A549 (cell line): ENCODE measurements at regions not wholly inside any gene's neighbourhood (a gene's known extent, or its start where the extent isn't known, plus 50 kb on each side); places are given as distances from the start of the nearest gene placed in this dataset.

ENCODE experiments used
- ATAC-seq, 2 experiments: fragments of 200-7000 bp in 1 of 2; fragments of >200 bp in 1 of 2; cut with Nextera tagmentation in 1 of 2; cut with Tn5 transposase in 1 of 2; 3 replicates each; pipeline versions ENCODE4 v1.8.0 to v1.9.1; 2018 to 2020; ENCODE audit warnings: mild to moderate bottlenecking in 1 of 2, moderate library complexity in 1 of 2
- CTCF ChIA-PET: fragments of 300-600 bp; sonication (Branson Sonifier 250); formaldehyde crosslinking; extraction: SDS; loops from one replicate; lab custom pipeline; 2021; ENCODE audit warnings: antibody characterized with exemption, inconsistent platforms; lab: Yijun Ruan, JAX
- POLR2A ChIA-PET: fragments of 350-600 bp; formaldehyde crosslinking; extraction: SDS; loops from one replicate; lab custom pipeline; 2021; ENCODE audit warnings: antibody characterized with exemption, inconsistent platforms; lab: Yijun Ruan, JAX
- DNase-seq, 2 experiments: peaks; one replicate each; pipeline versions ENCODE4 v3.0.0 to v3.0.0-alpha.2; 2011 to 2016; ENCODE audit warnings: low read depth in 1 of 2, low spot score in 1 of 2
- FAIRE-seq: peaks from 2 replicates; lab custom pipeline; 2011; peaks lifted over from hg19 to GRCh38; lab: Jason Lieb, UNC
- H3K27ac ChIP-seq, 2 experiments: fragments of >200 bp; sonication (Bioruptor Twin); formaldehyde crosslinking; 3 replicates each; pipeline ENCODE4 v1.5.1; 2016 to 2017
- H3K4me1 ChIP-seq: fragments of >200 bp; sonication (Bioruptor Twin); formaldehyde crosslinking; 3 replicates; pipeline ENCODE4 v1.6.1; 2016
- H3K4me2 ChIP-seq: fragments of >200 bp; sonication (Bioruptor Twin); formaldehyde crosslinking; 3 replicates; pipeline ENCODE4 v1.6.1; 2016
- H3K4me3 ChIP-seq: fragments of >200 bp; sonication (Bioruptor Twin); formaldehyde crosslinking; 3 replicates; pipeline ENCODE4 v1.5.1; 2016
- H3K9me3 ChIP-seq: fragments of >200 bp; sonication (Bioruptor Twin); formaldehyde crosslinking; 3 replicates; pipeline ENCODE4 v1.6.1; 2016
- BHLHE40 ChIP-seq: IDR thresholded peaks from 2 replicates; pipeline ENCODE4 v1.6.1; 2012; ENCODE audit warnings: low read depth, low read length, inconsistent platforms
- CBX8 ChIP-seq: fragments of 200-600 bp; sonication (generic); IDR thresholded peaks from 2 replicates; pipeline ENCODE4 v1.6.1; 2016
- CEBPB ChIP-seq, 2 experiments: fragments of >200 bp in 1 of 2; sonication (Bioruptor Twin) in 1 of 2; formaldehyde crosslinking in 1 of 2; IDR thresholded peaks; 2 replicates each; pipeline ENCODE4 v1.6.1; 2012 to 2016
- CHD2 ChIP-seq: fragments of 150-350 bp; IDR thresholded peaks from 2 replicates; pipeline ENCODE4 v1.6.1; 2014; ENCODE audit warnings: low read length; ENCODE audit not compliant: partially characterized antibody
- CHD4 ChIP-seq: fragments of 200-600 bp; sonication (generic); IDR thresholded peaks from 2 replicates; pipeline ENCODE4 v1.6.1; 2016; ENCODE audit warnings: antibody characterized with exemption, mild to moderate bottlenecking, borderline replicate concordance
- EHF ChIP-seq: fragments of 250-450 bp; sonication (Bioruptor Pico); IDR thresholded peaks from 2 replicates; pipeline ENCODE4 v1.5.0; 2020; ENCODE audit warnings: mild to moderate bottlenecking
- EHMT2 ChIP-seq: fragments of 200-600 bp; sonication (generic); IDR thresholded peaks from 2 replicates; pipeline ENCODE4 v1.6.1; 2016; ENCODE audit warnings: antibody characterized with exemption, low read depth, mild to moderate bottlenecking, moderate library complexity
- EP300 ChIP-seq, 2 experiments: fragments of >200 bp; sonication (Bioruptor Twin); formaldehyde crosslinking; IDR thresholded peaks; 2 replicates in 1 of 2; 3 replicates in 1 of 2; pipeline ENCODE4 v1.6.1; 2016 to 2017
- ESRRA ChIP-seq: fragments of 150-350 bp; IDR thresholded peaks from 2 replicates; pipeline ENCODE4 v1.6.1; 2014; ENCODE audit warnings: mild to moderate bottlenecking, low read length, borderline replicate concordance
- FOSB ChIP-seq: fragments of 250-450 bp; sonication (Bioruptor Pico); IDR thresholded peaks from 2 replicates; pipeline ENCODE4 v1.5.0; 2020; ENCODE audit warnings: mild to moderate bottlenecking, moderate library complexity
- FOXS1 ChIP-seq: fragments of 250-450 bp; sonication (Bioruptor Pico); IDR thresholded peaks from 2 replicates; pipeline ENCODE4 v1.5.0; 2020; ENCODE audit warnings: mild to moderate bottlenecking, moderate library complexity
- HDAC2 ChIP-seq: fragments of 200-600 bp; sonication (generic); IDR thresholded peaks from 2 replicates; pipeline ENCODE4 v1.6.1; 2016
- HOXB5 ChIP-seq: fragments of 250-450 bp; sonication (Bioruptor Pico); IDR thresholded peaks from 2 replicates; pipeline ENCODE4 v1.5.0; 2020; ENCODE audit warnings: mild to moderate bottlenecking, moderate library complexity
- JUN ChIP-seq, 2 experiments: fragments of >200 bp; sonication (Bioruptor Twin); formaldehyde crosslinking; IDR thresholded peaks; 2 replicates in 1 of 2; 3 replicates in 1 of 2; pipeline ENCODE4 v1.6.1; 2016 to 2017
- JUNB ChIP-seq: fragments of >200 bp; sonication (Bioruptor Twin); formaldehyde crosslinking; IDR thresholded peaks from 2 replicates; pipeline ENCODE4 v1.6.1; 2016
- MAFK ChIP-seq: fragments of 450-650 bp; IDR thresholded peaks from 2 replicates; pipeline ENCODE4 v1.6.1; 2014; ENCODE audit not compliant: partially characterized antibody
- MAZ ChIP-seq: fragments of 150-350 bp; IDR thresholded peaks from 2 replicates; pipeline ENCODE4 v1.6.1; 2014; ENCODE audit warnings: antibody characterized with exemption, low read depth, low read length, borderline replicate concordance
- NFE2L2 ChIP-seq: fragments of 150-350 bp; conservative IDR thresholded peaks from 2 replicates; pipeline ENCODE4 v1.6.1; 2014; ENCODE audit warnings: low read length
- NPAS2 ChIP-seq: fragments of 250-450 bp; sonication (Bioruptor Pico); IDR thresholded peaks from 2 replicates; pipeline ENCODE4 v1.8.0; 2022; ENCODE audit warnings: mild to moderate bottlenecking, moderate library complexity, borderline replicate concordance
- PHF8 ChIP-seq: fragments of 200-600 bp; sonication (generic); IDR thresholded peaks from 2 replicates; pipeline ENCODE4 v1.6.1; 2016; ENCODE audit warnings: low read depth, mild to moderate bottlenecking, antibody characterized with exemption, moderate library complexity, borderline replicate concordance
- POLR2A ChIP-seq: IDR thresholded peaks from 2 replicates; pipeline ENCODE4 v1.6.1; 2012; ENCODE audit warnings: mild to moderate bottlenecking, low read length
- POLR2AphosphoS2 ChIP-seq: conservative IDR thresholded peaks from 2 replicates; pipeline ENCODE4 v1.6.1; 2012; ENCODE audit warnings: low read length, improper control_type of control experiment, inconsistent platforms
- RAD21 ChIP-seq, 2 experiments: fragments of >200 bp in 1 of 2; sonication (Bioruptor Twin) in 1 of 2; formaldehyde crosslinking in 1 of 2; IDR thresholded peaks in 1 of 2; conservative IDR thresholded peaks in 1 of 2; 2 replicates in 1 of 2; 3 replicates in 1 of 2; pipeline ENCODE4 v1.6.1; 2012 to 2018; ENCODE audit warnings: inconsistent platforms in 1 of 2
- RARB ChIP-seq: fragments of 250-450 bp; sonication (Bioruptor Pico); IDR thresholded peaks from 2 replicates; pipeline ENCODE4 v1.8.0; 2021; ENCODE audit warnings: mild to moderate bottlenecking, moderate library complexity
- RNF2 ChIP-seq: fragments of 200-600 bp; sonication (generic); IDR thresholded peaks from 2 replicates; pipeline ENCODE4 v1.6.1; 2016; ENCODE audit warnings: low read depth, mild to moderate bottlenecking, antibody characterized with exemption, moderate library complexity, borderline replicate concordance
- SMC3 ChIP-seq: fragments of >200 bp; sonication (Bioruptor Twin); formaldehyde crosslinking; IDR thresholded peaks from 3 replicates; pipeline ENCODE4 v1.6.1; 2018; ENCODE audit warnings: inconsistent platforms
- SREBF2 ChIP-seq: fragments of 450-650 bp; IDR thresholded peaks from 2 replicates; pipeline ENCODE4 v1.6.1; 2014; ENCODE audit warnings: mild to moderate bottlenecking, moderate library complexity
- ZC3H11A ChIP-seq: fragments of 450-650 bp; IDR thresholded peaks from 2 replicates; pipeline ENCODE4 v1.6.1; 2014; ENCODE audit warnings: antibody characterized with exemption, mild to moderate bottlenecking
- ZSCAN20 ChIP-seq: fragments of 250-450 bp; sonication (Bioruptor Pico); IDR thresholded peaks from 2 replicates; pipeline ENCODE4 v1.8.0; 2022; ENCODE audit warnings: mild to moderate bottlenecking, moderate library complexity
- WGBS: methylation state at CpG from one replicate; pipeline ENCODE4 v1.1.6; 2017; ENCODE audit errors: missing lambda C conversion rate; 5-methylcytosine and 5-hydroxymethylcytosine counted together
- TF ChIP-seq, protein P1 (sequence below): fragments of >200 bp; sonication (Bioruptor Twin); formaldehyde crosslinking; IDR thresholded peaks from 2 replicates; pipeline ENCODE4 v1.6.1; 2016
- TF ChIP-seq, protein P2 (sequence below): IDR thresholded peaks from 2 replicates; pipeline ENCODE4 v1.6.1; 2012; ENCODE audit warnings: low read depth, borderline replicate concordance

DNA sequence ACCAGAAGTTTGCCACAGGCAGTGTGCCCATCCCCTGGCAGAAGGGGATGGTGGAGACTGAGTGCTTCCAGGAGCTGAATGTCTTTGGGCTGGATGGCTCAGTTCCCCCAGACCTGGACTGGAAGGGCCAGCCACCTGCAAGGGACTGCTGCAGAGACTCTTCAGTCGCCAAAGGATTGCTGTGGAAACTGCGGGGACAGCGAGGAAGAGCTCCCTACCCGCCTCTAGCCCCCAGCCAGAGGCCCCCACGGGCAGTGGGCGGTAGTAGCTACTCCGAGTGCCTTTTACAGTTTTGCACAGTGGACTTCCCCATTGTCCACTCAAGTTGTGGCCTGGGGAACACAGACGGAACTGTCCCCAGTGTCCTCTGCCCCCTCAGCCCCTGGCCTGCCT, 138.5 kb downstream of the ZDHHC20 start:
- POLR2A ChIA-PET: no interaction called here
- CTCF ChIA-PET: no interaction called here
- DNase-seq (no peak), ATAC-seq (no peak), FAIRE-seq (no peak)
- no peak overlapping the region for H3K4me3 ChIP-seq
- no peaks in the 10 kb centered on the region for H3K4me1 ChIP-seq
- WGBS: 42% methylated on average over 2 of the region's 8 CpGs
- no peak overlapping the region for H3K4me2 ChIP-seq
- H3K9me3 ChIP-seq: no peaks in the 10 kb centered on the region
- H3K27ac ChIP-seq: no peak overlapping the region
- TF ChIP-seq POLR2A: no peak
- TF ChIP-seq ZSCAN20 (CRISPR knock-in tag): no peak
- no peak for TF ChIP-seq PHF8
- TF ChIP-seq FOXS1 (CRISPR knock-in tag): no peak
- TF ChIP-seq RAD21 (conservative IDR thresholded peaks at IDR 0.05 in 1 of 2, IDR thresholded peaks at IDR 0.05 in 1 of 2): no peak
- no peak for TF ChIP-seq EHF (CRISPR knock-in tag)
- TF ChIP-seq ESRRA: no peak
- TF ChIP-seq CBX8: no peak
- no peak for TF ChIP-seq MAFK
- no peak for TF ChIP-seq FOSB (CRISPR knock-in tag)
- no peak for TF ChIP-seq SREBF2
- no peak for TF ChIP-seq JUN (IDR thresholded peaks at IDR 0.05)
- no peak for TF ChIP-seq HOXB5 (CRISPR knock-in tag)
- TF ChIP-seq CHD4: no peak

DNA sequence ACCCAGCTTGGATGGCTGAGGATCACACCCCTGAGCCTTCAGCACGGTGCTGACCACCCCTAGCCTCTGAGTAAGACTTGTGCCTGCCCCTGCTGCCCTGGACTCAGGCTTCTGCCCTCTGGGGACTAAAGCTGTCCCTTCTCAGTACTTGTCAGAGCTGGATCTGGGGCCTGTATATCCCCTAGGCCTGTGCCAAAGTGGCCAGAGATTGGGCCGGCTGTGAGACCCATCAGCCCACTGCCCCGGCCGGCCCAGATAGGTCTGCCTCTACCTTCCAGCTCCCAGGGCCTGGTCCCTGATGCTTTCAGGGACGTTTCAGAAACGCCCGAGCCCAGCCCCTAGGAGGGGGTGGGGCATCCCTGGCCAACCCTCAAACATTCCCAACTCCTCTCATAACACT, 137.8 kb downstream of the ZDHHC20 start:
- Histone ChIP-seq H3K27ac (no peak overlapping the region), H3K4me3 (no peak overlapping the region), H3K9me3 (no peaks in the 10 kb centered on the region), H3K4me2 (no peak overlapping the region), H3K4me1 (no peaks in the 10 kb centered on the region)
- TF ChIP-seq CHD2 (no peak), SMC3 (no peak), ZC3H11A (no peak), ZSCAN20 (CRISPR knock-in tag) (no peak), MAFK (no peak), RNF2 (no peak), BHLHE40 (no peak), CEBPB (IDR thresholded peaks at IDR 0.05) (no peak), RARB (CRISPR knock-in tag) (no peak), PHF8 (no peak), MAZ (no peak), EP300 (IDR thresholded peaks at IDR 0.05) (no peak)
- TF ChIP-seq, protein P1, sequence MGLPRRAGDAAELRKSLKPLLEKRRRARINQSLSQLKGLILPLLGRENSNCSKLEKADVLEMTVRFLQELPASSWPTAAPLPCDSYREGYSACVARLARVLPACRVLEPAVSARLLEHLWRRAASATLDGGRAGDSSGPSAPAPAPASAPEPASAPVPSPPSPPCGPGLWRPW: no peak
- no peak for DNase-seq
- no peak for ATAC-seq
- ChIA-PET CTCF (no interaction called here), POLR2A (no interaction called here)
- WGBS: 87% methylated on average over 3 of the region's 7 CpGs
- FAIRE-seq: no peak

DNA sequence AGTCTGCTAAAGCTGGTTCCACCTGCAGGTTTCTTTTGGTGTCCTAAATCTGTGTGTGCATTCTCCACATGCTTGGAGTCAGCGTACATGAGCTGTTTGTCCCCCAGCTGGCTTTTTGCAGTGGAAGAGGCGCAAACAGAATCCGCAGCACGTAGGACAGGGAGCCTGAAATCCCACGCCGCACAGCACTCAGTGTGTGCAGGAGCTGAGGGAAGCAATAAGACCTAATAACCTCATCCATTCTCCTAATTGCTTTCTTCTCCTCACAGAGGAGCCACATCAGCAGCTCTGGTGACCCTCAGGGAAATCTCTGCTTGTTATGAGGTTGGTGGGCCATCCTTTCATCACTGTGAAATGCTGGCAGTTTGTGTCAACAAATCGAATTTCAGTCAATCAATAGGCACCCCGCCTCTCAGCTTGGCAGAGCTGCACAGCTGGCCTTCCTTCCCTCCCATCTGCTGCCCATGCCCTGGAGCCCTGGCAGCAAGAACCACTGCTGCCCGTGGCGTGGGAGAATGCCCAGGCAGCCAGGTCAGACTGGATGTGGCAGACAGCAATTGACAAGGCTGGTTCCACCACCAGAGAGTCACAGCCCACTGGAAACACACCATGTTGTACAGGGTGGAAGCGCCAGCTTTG, 136.7 kb downstream of the ZDHHC20 start:
- Histone ChIP-seq H3K27ac (no peak overlapping the region), H3K4me1 (no peaks in the 10 kb centered on the region), H3K4me3 (no peak overlapping the region), H3K4me2 (no peak overlapping the region), H3K9me3 (no peaks in the 10 kb centered on the region)
- DNase-seq (no peak), ATAC-seq (no peak), FAIRE-seq (no peak)
- 66% methylated on average over 9 of the region's 11 CpGs for WGBS
- ChIA-PET CTCF (no interaction called here), POLR2A (no interaction called here)
- TF ChIP-seq ESRRA (no peak), CEBPB (IDR thresholded peaks at IDR 0.05) (no peak), NFE2L2 (no peak), RARB (CRISPR knock-in tag) (no peak), JUN (IDR thresholded peaks at IDR 0.05) (no peak), EHMT2 (no peak), JUNB (no peak), POLR2A (no peak), HDAC2 (no peak), POLR2AphosphoS2 (no peak), HOXB5 (CRISPR knock-in tag) (no peak), NPAS2 (CRISPR knock-in tag) (no peak), PHF8 (no peak)
- TF ChIP-seq, protein P2, sequence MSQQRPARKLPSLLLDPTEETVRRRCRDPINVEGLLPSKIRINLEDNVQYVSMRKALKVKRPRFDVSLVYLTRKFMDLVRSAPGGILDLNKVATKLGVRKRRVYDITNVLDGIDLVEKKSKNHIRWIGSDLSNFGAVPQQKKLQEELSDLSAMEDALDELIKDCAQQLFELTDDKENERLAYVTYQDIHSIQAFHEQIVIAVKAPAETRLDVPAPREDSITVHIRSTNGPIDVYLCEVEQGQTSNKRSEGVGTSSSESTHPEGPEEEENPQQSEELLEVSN: no peak
